Right hindlimb (tissue), 1 donor: ENCODE measurements at regions not wholly inside any gene's neighbourhood (a gene's known extent, or its start where the extent isn't known, plus 50 kb on each side); places are given as distances from the start of the nearest gene placed in this dataset.
"Not testable (repeated sequence)": the region's sequence is repeated elsewhere in the genome, so short reads cannot be mapped to it uniquely, and the experiment has no call there.

Experiments
- DNase-seq: peaks from one replicate; pipeline ENCODE4 v3.0.0-alpha.2; 2018

- DNase-seq = no peak
These were observed 607.4 kb upstream of the TBL1XR1 start for GRCh38 chr3:177804646-177805045.

- no peak for DNase-seq
These were observed 610.0 kb upstream of the TBL1XR1 start for GRCh38 chr3:177807150-177807875.

- not testable (repeated sequence) for DNase-seq
These were observed 611.7 kb upstream of the TBL1XR1 start for GRCh38 chr3:177808928-177809478.

- no peak for DNase-seq
These were observed 612.9 kb upstream of the TBL1XR1 start for GRCh38 chr3:177810162-177810623.

GRCh38 chr3:177811112-177811511 is 613.8 kb upstream of the TBL1XR1 start:
- DNase-seq = no peak

- DNase-seq = no peak
These were observed 614.6 kb upstream of the TBL1XR1 start for GRCh38 chr3:177811835-177812234.

GRCh38 chr3:177812492-177812891 is 615.2 kb upstream of the TBL1XR1 start:
- peak; percentile 24 for DNase-seq

- DNase-seq = peak; percentile 75
These were observed 616.0 kb upstream of the TBL1XR1 start for GRCh38 chr3:177813322-177813721.

- no peak for DNase-seq
These were observed 619.5 kb upstream of the TBL1XR1 start for GRCh38 chr3:177816667-177817208.

- no peak for DNase-seq
These were observed 620.5 kb upstream of the TBL1XR1 start for GRCh38 chr3:177817751-177818150.

GRCh38 chr3:177818712-177819240 is 621.5 kb upstream of the TBL1XR1 start:
- DNase-seq = no peak

GRCh38 chr3:177820683-177821316 is 623.5 kb upstream of the TBL1XR1 start:
- DNase-seq = no peak

- no peak for DNase-seq
These were observed 625.4 kb upstream of the TBL1XR1 start for GRCh38 chr3:177822681-177823096.

GRCh38 chr3:177823701-177824189 is 626.5 kb upstream of the TBL1XR1 start:
- no peak for DNase-seq

- peak; percentile 32 for DNase-seq
These were observed 627.0 kb upstream of the TBL1XR1 start for GRCh38 chr3:177824190-177824786.

GRCh38 chr3:177824841-177825240 is 627.6 kb upstream of the TBL1XR1 start:
- no peak for DNase-seq

GRCh38 chr3:177826253-177826652 is 629.0 kb upstream of the TBL1XR1 start:
- no peak for DNase-seq

GRCh38 chr3:177827511-177828207 is 630.4 kb upstream of the TBL1XR1 start:
- no peak for DNase-seq

GRCh38 chr3:177828208-177828565 is 630.9 kb upstream of the TBL1XR1 start:
- DNase-seq = no peak

GRCh38 chr3:177830411-177830849 is 633.1 kb upstream of the TBL1XR1 start:
- DNase-seq = peak; percentile 24

GRCh38 chr3:177831361-177831760 is 634.1 kb upstream of the TBL1XR1 start:
- DNase-seq = no peak

GRCh38 chr3:177832880-177833279 is 635.6 kb upstream of the TBL1XR1 start:
- DNase-seq = no peak
